ENCODE measurements at regions not wholly inside any gene's neighbourhood (a gene's known extent, or its start where the extent isn't known, plus 50 kb on each side); places are given as distances from the start of the nearest gene placed in this dataset.

- TF ChIP-seq, protein P1, sequence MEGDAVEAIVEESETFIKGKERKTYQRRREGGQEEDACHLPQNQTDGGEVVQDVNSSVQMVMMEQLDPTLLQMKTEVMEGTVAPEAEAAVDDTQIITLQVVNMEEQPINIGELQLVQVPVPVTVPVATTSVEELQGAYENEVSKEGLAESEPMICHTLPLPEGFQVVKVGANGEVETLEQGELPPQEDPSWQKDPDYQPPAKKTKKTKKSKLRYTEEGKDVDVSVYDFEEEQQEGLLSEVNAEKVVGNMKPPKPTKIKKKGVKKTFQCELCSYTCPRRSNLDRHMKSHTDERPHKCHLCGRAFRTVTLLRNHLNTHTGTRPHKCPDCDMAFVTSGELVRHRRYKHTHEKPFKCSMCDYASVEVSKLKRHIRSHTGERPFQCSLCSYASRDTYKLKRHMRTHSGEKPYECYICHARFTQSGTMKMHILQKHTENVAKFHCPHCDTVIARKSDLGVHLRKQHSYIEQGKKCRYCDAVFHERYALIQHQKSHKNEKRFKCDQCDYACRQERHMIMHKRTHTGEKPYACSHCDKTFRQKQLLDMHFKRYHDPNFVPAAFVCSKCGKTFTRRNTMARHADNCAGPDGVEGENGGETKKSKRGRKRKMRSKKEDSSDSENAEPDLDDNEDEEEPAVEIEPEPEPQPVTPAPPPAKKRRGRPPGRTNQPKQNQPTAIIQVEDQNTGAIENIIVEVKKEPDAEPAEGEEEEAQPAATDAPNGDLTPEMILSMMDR (IDR thresholded peaks at IDR 0.05; ENCODE audit: low read depth, low read length) = no peak
- no peak for TF ChIP-seq POLR2A (IDR thresholded peaks at IDR 0.05; ENCODE audit: extremely low read depth, insufficient read length)
- no peak for TF ChIP-seq MAX (IDR thresholded peaks at IDR 0.05; ENCODE audit: low read depth, low read length)
- no peak for TF ChIP-seq MYC (IDR thresholded peaks at IDR 0.05; ENCODE audit: low read depth, low read length)
These were observed 863.7 kb downstream of the LRFN5 start for GRCh38 chr14:42470427-42470719.

Measured in NB4 (cell line).